HG02763 (cell line): ENCODE measurements at regions not wholly inside any gene's neighbourhood (a gene's known extent, or its start where the extent isn't known, plus 50 kb on each side); places are given as distances from the start of the nearest gene placed in this dataset.
"Not testable (repeated sequence)": the region's sequence is repeated elsewhere in the genome, so short reads cannot be mapped to it uniquely, and the experiment has no call there.

Experiments used
- ATAC-seq: cut with Tn5 transposase; IDR thresholded peaks from one replicate; pipeline ENCODE4 v1.9.1; 2021; ENCODE audit warnings: mild to moderate bottlenecking, moderate library complexity; ENCODE audit not compliant: unreplicated experiment

DNA sequence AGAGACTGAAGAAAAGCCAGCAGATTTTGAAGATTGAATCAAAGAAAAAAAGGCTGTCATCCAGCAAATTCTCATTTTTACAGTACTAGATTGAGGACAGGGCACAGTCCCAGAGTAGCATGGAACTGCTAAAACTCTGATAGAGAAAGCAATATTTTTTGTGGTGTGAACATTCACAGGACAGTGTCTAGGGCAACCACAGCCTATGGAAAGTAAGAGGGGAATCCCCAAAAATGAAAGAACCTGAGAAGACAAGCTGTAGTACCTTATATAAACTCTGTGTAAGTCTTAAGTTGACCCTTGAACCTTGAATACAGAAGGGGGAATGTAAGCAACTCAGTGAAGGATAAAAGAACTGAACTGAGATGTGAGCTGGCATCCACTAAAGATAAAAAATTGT lies 540.3 kb downstream of the HINT1 start:
- no peak for ATAC-seq

DNA sequence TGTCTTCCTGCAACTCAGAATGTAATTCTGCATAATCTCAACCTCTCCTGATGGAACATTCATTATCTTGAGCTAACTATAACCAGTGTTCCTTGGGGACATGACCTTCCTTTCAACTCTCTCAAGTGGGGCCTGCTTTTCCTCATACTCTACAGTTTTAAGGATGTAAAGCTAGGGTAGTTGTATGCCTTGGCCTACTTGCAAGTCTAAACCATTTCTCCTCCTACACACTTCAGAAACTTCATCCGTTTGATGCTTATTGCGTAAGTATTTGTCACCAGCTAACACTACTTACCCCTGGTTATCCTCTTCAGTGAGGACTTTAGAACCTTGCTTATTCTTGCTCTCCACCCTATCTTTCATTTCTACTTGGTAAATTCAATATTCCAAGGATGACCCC lies 548.9 kb downstream of the HINT1 start:
- ATAC-seq, result no peak

DNA sequence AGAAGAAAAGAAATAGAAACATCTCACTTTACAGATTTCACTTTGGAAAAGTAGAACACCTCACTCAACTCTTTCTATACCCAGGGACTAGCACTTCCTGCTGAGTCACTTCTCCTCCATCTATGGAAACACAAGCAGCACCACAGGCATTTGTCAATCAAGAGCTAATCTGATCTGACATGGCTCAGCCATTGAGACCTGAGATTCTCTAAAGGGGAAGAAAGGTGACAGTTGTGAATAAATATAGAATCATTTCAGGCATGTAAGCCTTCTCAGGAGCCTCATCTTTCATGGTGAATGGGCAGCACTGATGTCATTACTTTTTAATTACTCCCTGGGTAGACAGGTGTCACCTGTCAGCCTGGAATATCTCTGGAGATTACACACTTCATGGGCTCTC lies 559.8 kb downstream of the HINT1 start:
- no peak for ATAC-seq

DNA sequence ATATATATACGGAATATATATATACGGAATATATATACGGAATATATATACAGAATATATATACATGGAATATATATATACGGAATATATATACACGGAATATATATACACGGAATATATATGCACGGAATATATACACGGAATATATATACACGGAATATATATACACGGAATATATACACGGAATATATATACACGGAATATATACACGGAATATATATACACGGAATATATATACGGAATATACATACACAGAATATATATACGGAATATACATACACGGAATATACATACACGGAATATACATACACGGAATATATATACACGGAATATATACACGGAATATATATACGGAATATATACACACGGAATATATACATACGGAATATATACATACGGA lies 568.4 kb downstream of the HINT1 start:
- not testable (repeated sequence) for ATAC-seq

DNA sequence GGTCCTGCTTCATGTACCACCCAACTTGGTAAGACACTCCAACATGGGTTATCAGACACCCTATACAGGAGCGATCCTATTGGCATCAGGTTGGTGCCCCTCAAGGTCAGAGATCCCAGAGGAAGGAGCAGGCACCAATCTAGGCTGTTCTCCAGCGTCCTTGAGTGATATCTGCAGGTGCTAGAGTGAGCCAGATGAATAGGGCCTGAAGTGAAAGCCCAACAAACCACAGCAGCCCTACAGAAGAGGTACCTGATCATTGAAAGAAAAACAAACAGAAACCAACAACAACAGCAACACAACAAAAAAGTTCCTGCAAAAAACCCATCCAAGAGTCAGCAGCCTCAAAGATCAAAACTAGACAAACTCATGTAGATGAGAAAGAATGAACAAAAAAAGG lies 584.8 kb downstream of the HINT1 start:
- no peak for ATAC-seq

DNA sequence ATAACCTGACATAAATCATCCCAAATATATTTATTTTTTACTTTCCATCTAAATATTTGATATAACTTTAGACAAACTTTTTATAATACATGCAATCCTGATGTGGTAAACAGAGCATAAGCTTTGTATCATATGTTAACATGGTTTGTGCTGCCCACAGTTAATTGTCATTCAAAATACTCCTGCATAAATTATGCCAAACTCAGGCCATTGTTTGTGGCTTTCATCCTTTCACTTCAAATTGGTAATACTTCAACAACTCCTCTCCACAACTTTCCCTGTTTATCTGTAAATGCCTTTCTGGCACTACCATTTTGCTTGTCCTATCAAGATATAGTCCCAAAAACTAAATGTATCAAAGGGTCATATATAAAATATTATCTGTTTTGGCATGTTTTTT lies 586.7 kb downstream of the HINT1 start:
- ATAC-seq, result no peak

DNA sequence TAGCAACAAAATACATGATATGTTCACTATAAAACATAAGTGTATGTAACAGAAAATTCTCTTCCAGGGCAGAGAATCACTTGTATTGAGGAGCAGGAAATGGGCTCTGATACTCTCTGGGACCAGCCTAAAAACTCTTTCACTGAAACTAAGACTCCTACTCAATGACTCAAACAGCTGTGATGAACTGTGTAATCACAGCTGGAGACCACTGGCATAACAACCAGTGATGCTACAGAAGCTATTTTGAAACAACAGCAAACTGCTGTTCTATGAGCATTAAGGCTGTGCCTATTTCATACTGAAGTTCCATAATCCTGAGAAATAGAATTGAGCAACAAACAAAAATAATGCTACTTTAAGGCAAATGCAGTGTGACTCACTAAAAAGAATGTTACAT lies 594.0 kb downstream of the HINT1 start:
- no peak for ATAC-seq

DNA sequence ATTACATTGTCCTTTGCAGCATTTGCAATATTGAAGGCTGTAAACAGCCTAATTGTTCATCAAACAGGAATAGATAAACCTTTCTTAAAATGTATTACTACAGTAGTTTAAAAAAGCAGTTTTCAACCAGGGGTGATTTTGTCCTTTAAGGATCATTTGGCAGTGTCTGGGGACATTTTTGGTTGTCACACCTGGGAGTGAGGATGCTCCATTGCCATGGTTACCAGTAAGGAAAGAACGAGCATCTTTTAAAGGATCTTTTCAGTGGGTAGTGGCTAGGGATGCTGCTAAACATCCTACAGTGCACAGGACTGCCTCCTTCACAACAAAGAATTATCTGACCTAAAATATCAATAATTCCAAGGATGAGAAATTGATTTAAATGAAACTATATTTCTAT lies 596.3 kb downstream of the HINT1 start:
- no peak for ATAC-seq

DNA sequence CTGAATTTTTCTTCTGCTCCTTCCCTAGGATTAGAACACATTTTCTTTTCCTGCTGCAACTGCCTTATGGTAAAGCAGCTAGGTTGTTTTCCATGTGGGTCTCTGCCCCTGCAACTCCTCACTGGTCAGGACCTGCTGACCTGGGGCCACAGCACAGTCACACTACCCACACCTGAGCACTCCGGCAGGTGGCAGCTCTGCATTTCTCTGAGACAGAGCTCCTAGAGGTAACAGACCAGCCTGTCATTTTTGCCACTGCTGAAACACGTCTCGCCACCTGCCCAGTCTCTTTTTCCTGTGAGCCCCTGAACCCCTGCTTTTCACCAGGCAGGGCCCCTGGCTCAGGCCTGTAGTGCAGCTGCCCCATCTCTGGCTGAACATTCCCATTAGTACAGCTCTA lies 609.6 kb downstream of the HINT1 start:
- no peak for ATAC-seq

DNA sequence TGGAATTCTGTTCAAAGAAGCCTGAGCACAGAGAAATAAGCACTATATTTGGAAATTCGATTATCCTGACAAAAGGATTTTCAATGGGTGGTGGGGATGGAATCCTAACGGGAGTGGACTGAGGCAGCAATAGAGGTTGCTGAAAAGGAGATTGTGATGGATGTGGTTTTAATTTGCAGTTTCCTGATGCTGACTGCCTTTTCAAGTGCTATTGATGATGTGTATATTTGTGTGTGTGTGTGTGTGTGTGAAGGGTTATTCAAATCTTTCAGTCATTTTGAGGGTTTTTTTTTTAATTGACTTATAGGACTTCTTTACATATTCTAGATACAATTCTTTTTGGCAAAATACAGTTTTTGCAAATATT lies 614.5 kb downstream of the HINT1 start:
- ATAC-seq, result no peak

DNA sequence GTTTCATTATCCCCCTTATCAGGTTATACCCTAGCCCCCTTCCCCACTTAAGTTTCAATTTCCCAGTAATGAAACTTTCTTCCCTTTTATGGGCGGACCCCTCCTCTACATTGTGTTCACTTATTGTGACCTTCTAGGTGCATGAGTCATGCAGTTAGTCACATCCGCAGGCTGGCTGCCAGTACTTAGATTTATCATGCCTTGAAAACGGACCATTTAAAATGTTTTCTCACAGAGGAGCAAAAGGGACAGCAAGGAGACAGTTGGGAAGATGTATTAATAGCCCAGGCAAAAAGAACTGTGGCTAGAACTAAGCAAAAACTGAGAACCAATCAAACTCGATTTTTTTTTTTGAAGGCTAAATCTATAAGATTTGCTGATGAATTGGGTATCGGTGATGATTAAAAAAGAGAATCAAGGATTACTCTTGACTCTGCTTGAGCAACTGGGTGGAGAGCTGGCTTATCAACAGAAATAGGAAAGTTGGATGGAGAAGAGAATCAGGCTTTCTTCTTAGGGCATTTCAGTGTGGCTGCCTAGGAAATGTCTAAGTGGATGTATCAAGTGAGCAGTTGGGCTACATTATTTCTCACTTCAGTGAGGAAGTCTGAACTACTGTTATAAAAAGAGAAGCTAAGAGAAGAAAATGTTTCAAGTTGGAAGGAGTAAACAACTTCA lies 615.0 kb downstream of the HINT1 start:
- ATAC-seq, result no peak

DNA sequence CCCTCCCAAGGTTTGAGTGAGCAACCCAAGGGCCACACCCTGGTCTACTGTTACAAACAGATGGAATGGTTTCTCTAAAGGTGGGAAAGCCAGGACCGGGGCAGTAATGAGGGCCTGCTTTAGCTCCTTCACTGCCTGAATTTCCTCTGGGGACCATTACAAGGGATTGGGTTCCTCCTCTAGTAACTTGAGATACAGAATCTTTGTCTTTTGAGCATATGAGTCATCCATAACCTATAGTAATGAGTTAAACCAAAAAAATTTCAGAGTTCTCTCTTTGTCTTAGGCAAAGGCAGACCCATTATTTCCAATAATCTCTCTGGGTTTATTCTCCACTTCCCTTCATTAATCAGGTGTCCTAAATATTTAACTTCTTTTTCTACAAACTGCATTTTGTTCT lies 618.8 kb downstream of the HINT1 start:
- ATAC-seq, result no peak

DNA sequence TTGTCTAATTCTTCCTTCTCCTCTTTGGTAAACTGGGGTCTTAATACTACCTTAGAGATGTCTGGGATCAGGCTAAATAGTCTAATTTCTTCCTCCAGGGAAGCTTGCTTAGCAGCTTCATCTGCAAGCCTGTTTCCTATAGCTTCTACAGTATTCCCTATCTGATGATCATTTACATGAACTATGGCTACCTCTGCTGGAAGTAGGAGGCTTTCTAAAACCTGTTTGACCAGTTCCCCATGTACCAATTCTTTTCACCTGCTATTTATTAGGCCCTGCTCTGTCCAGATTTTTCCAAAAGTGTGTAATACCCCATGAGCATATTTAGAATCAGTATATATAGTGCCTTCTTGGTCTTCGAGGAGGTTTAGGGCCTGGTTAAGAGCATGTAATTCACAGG lies 619.8 kb downstream of the HINT1 start:
- no peak for ATAC-seq

DNA sequence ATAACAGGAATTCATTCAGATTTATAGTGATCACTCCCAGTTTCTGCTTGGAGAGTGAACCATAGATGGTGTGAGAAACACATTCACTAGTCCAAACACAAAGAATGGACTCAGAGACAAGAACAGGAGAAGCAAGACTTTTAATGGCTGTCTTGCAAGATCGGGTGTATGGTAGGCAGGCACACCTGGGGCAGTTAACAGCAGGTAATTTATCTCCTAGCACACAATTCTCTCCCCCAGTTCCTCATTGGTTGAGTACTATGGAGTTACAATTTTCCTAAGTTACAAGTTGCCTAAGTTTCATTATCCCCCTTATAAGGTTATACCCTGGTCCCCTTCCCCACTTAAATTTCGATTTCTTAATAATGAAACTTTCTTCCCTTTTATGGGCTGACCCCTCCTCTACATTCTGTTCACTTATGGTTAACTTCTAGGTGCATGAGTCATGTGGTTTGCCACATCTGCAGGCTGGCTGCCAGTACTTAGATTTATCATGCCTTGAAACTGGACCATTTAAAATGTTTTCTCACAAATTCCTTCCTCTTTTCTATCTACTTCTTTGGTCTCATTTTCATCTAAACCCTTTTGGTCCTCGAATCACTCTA lies 623.3 kb downstream of the HINT1 start:
- ATAC-seq, result no peak

DNA sequence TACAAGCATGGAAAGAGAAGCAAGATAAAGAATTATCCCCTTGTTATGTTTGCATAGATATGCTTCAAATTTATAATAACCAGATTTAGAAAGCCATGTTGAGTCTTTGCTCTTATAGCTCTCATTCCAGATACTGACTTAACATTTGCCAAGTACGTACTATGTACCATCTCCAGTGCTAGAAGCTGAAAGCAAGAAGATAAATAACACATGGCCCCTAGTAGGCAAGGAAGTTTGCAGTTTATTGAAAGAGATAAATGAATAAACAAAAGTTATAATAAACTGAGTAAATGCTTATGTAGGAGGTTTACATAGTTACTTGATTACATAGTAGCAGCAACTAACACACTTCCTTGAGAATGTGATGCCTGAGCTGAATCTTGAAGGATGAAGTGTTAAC lies 628.4 kb downstream of the HINT1 start:
- no peak for ATAC-seq

DNA sequence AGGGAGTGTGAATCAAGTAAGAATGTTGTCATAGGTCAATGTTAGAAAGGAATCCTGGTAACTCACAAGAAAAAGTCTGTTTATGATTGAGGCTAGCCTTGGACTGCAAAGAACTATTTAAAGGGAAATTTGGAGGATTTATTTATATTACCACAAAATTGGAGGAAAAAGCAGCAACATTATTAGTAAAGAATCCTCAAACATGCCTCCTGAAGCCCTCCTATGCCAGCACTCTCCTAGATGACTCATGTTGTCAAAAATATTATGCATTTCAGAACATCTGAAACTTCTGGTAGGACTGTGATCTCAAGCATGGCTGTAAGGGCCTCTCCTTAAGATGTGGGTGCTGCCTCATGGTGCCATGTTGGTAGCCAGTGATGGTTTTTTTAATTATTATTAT lies 628.5 kb downstream of the CHSY3 start:
- no peak for ATAC-seq

DNA sequence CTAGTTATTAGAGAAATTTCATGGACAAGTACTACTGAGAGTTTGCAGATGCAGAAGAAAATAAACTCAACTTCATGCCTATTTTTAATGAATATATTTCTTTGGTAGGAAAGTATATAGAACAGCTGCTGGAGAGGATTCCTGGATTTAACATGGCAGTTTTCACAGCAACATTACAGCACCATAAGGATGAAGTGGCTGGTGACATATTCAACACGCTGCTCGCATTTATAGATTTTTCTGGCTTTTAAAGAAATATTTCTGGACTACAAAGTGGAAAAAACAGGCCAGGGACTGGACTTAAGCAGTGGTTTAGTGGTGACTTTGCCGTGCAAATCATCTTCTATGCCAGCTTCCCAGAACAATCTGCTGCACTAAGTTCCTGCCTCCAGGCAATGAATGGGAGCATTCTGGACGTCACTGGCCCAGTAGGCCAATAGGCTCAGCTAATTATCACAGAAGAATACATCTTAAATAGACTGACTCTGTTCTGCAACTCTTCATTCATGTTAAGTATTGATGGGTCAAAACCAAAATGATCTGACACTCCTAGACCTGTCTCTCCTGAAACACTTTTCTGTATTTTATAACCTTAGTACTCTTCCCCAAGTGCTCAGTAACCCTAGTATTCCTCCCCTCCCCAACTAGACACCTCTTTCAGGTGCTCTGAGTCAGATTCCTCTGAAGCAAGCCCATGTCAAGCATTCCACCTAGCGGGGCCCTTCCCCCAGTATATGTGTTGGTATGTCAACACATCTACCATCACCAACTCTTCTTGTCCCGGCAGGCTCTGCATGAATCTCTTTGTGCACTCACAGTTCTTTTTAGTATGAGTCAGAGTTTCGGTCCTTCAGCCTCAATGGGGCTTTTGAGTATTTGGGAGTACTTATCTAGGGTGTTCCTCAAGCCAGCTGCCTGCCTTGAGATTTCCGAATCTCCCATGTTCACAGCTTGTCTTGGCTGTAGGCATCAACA lies 625.5 kb downstream of the CHSY3 start:
- no peak for ATAC-seq

DNA sequence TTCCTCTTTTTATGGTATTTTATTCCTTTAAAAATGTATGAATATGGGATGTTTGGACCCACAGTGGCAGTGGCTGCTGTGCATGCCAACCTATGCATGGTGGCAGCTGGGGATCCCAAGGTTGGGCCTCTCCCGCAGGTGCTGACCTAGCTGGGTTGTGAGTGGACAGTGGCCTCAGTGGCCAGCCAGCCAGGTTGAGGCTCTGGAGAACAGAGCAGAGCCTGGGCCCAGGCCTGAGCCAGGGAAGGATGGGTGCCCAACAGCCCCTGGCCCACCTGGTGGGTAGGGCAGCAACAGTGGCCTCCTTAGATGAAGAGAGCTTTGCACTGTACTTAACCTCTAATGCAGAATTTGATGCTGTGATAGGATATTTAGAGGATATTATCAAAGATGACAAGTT lies 624.8 kb downstream of the CHSY3 start:
- ATAC-seq, result no peak

DNA sequence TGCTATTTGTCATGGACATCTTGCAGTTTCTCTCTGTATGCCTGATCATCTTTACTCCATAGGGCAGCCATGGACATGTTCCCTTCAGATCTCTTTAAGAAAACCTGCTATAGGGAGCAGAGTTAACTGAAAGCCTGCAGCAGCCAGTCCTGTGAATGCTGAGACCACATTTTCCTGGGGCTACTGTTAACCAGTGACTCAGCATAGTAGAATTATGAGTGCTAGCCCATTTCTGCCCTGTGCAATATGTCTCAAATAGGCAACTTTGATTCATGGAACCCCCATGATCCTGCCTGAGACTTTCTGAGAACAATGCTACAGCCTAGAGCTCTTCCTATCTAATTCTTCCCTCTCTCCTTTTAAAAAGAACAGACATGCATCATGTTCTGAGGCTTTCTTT lies 624.2 kb downstream of the CHSY3 start:
- no peak for ATAC-seq

DNA sequence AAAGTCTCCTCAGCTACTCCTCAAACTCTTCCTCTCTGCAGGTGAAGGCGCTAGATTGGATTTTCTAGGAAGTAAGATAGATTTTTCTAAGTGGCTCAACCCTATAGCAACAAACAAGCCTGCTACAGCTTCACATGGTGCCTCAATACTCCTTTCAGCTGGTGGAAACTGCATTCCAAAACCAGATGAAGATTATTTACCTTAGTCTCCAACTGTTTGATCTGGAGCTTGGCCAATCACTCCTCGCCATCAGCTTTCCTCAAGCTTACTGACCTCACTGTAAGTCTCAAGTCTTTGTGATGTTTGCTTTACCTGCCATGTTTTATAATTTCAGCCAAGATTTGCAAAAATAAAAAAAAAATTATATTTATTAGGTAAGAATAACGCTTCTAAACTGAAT lies 622.4 kb downstream of the CHSY3 start:
- ATAC-seq, result no peak

DNA sequence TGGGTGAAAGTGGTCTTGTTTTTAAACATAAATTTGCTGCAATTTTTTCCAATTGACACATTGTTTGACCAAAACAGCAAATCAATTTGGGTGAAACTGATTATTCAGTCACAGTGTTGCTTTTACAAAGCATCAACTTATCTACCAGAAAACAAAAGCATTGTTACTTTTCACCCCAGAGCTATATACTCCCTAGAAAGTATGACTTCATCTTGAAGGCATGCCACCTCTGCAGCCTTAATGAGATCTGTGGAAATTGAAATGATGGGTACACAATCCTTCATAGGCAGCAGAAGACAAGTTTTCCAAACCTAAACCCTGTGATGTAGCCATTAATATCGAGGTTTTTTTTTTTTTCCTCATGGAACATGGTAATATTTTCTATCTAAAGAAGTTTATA lies 615.9 kb downstream of the CHSY3 start:
- no peak for ATAC-seq
